Keratinocyte (primary cell): ENCODE measurements at regions not wholly inside any gene's neighbourhood (a gene's known extent, or its start where the extent isn't known, plus 50 kb on each side); places are given as distances from the start of the nearest gene placed in this dataset.

Experiments
- DNase-seq: peaks from one replicate; pipeline ENCODE4 v3.0.0-alpha.2; 2011; ENCODE audit warnings: low read depth, missing footprints, low spot score
- FAIRE-seq: peaks from 2 replicates; lab custom pipeline; 2011; peaks lifted over from hg19 to GRCh38; lab: Jason Lieb, UNC
- H2AFZ ChIP-seq: 2 replicates; pipeline ENCODE4 v1.6.0; 2012; ENCODE audit warnings: low read length, control low read depth, inconsistent platforms; ENCODE audit not compliant: control insufficient read depth
- H3K27ac ChIP-seq: 2 replicates; pipeline ENCODE4 v1.5.1; 2011; ENCODE audit warnings: low read length; ENCODE audit not compliant: control insufficient read depth, insufficient read depth
- H3K27me3 ChIP-seq: 3 replicates; pipeline ENCODE4 v1.6.0; 2011; ENCODE audit warnings: low read length; ENCODE audit not compliant: control insufficient read depth, insufficient read depth; ENCODE audit errors: extremely low read depth
- H3K36me3 ChIP-seq, 2 experiments: 2 replicates in 1 of 2; 3 replicates in 1 of 2; pipeline ENCODE4 v1.5.1; 2011; ENCODE audit warnings: low read length in 2 of 2, mild to moderate bottlenecking in 1 of 2; ENCODE audit not compliant: control insufficient read depth in 2 of 2, insufficient read depth in 2 of 2; ENCODE audit errors: extremely low read depth in 1 of 2
- H3K4me1 ChIP-seq: 3 replicates; pipeline ENCODE4 v1.5.1; 2011; ENCODE audit warnings: low read length; ENCODE audit not compliant: control insufficient read depth, insufficient read depth; ENCODE audit errors: extremely low read depth
- H3K4me2 ChIP-seq: 3 replicates; pipeline ENCODE4 v1.6.0; 2011; ENCODE audit warnings: low read depth, low read length; ENCODE audit not compliant: control insufficient read depth, insufficient read depth; ENCODE audit errors: extremely low read depth
- H3K4me3 ChIP-seq, 3 experiments: fragments of 200-600 bp in 1 of 3; sonication (generic) in 1 of 3; 2 replicates in 2 of 3; 3 replicates in 1 of 3; pipeline ENCODE4 v1.5.1; 2011 to 2016; ENCODE audit warnings: low read length in 3 of 3, mild to moderate bottlenecking in 3 of 3, control low read depth in 2 of 3, inconsistent platforms in 1 of 3, low read depth in 1 of 3, mixed read lengths in 1 of 3, mixed run types in 1 of 3, moderate library complexity in 1 of 3; ENCODE audit not compliant: control insufficient read depth in 2 of 3, insufficient read depth in 2 of 3; ENCODE audit errors: extremely low read depth in 1 of 3
- H3K79me2 ChIP-seq: 2 replicates; pipeline ENCODE4 v1.6.0; 2012; ENCODE audit warnings: low read length; ENCODE audit not compliant: control insufficient read depth, insufficient read depth
- H3K9ac ChIP-seq: 3 replicates; pipeline ENCODE4 v1.6.0; 2011; ENCODE audit warnings: low read length; ENCODE audit not compliant: control insufficient read depth, insufficient read depth; ENCODE audit errors: extremely low read depth
- H3K9me1 ChIP-seq: 3 replicates; pipeline ENCODE4 v1.6.0; 2011; ENCODE audit warnings: low read length; ENCODE audit not compliant: control insufficient read depth, insufficient read depth; ENCODE audit errors: extremely low read depth
- H3K9me3 ChIP-seq: 2 replicates; pipeline ENCODE4 v1.5.1; 2012; ENCODE audit warnings: low read depth, low read length; ENCODE audit not compliant: control insufficient read depth
- H4K20me1 ChIP-seq: 3 replicates; pipeline ENCODE4 v1.6.0; 2011; ENCODE audit warnings: low read length; ENCODE audit not compliant: control insufficient read depth, insufficient read depth; ENCODE audit errors: extremely low read depth
- EZH2 ChIP-seq: IDR thresholded peaks from one replicate; pipeline ENCODE4 v1.6.1; 2012; ENCODE audit warnings: inconsistent platforms, mild to moderate bottlenecking, low read length, moderate library complexity
- dilution Hi-C: fragments of 300-500 bp; cut with MboI; formaldehyde crosslinking; loops from one replicate; pipeline ENCODE4 v1.7.0; 2020; ENCODE audit warnings: low sequenced_read_pairs; ENCODE audit not compliant: extremely low pct_ligation_motif_present
- TF ChIP-seq, protein P1 (sequence below), 3 experiments: IDR thresholded peaks in 1 of 3; conservative IDR thresholded peaks in 1 of 3; optimal IDR thresholded peaks in 1 of 3; 2 replicates in 2 of 3; 3 replicates in 1 of 3; pipeline versions ENCODE3 to v1.5.1; 2011; ENCODE audit warnings: low read length in 3 of 3, mild to moderate bottlenecking in 3 of 3, moderate library complexity in 2 of 3, control low read depth in 1 of 3, inconsistent platforms in 1 of 3; ENCODE audit not compliant: insufficient read depth in 2 of 3; ENCODE audit errors: extremely low read depth in 1 of 3

DNA sequence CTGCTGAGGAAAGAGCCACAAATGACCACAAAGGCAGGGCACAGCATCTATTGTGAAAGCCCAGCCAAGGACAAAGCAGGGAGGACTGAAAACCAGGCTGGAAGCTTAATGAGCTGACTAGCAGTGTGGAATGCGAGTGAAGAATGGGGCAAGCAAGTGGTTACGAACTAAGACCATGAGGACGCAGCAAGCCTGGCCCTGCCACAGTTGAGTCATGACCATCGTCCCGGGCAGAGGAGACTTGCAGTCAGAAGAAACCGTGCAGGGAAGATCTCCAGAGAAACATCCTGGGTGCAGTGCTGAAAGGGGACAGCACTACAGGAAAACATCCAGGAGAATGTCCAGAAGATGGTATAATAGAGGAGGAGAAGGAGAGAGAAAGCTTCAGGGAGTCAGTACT, 120.5 kb upstream of the GYPC start:
- Histone ChIP-seq H3K9me1 (no peaks in the 10 kb centered on the region), H3K4me1 (no peaks in the 10 kb centered on the region), H3K4me3 (no peak overlapping the region), H3K27me3 (no peaks in the 10 kb centered on the region), H3K79me2 (no peaks in the 10 kb centered on the region), H3K9me3 (no peaks in the 10 kb centered on the region), H4K20me1 (no peaks in the 10 kb centered on the region), H3K9ac (no peak overlapping the region), H3K4me2 (no peak overlapping the region), H2AFZ (no peak overlapping the region), H3K27ac (no peak overlapping the region), H3K36me3 (no peaks in the 10 kb centered on the region)
- no peak for DNase-seq
- FAIRE-seq = no peak
- TF ChIP-seq EZH2 = no peak
- TF ChIP-seq, protein P1, sequence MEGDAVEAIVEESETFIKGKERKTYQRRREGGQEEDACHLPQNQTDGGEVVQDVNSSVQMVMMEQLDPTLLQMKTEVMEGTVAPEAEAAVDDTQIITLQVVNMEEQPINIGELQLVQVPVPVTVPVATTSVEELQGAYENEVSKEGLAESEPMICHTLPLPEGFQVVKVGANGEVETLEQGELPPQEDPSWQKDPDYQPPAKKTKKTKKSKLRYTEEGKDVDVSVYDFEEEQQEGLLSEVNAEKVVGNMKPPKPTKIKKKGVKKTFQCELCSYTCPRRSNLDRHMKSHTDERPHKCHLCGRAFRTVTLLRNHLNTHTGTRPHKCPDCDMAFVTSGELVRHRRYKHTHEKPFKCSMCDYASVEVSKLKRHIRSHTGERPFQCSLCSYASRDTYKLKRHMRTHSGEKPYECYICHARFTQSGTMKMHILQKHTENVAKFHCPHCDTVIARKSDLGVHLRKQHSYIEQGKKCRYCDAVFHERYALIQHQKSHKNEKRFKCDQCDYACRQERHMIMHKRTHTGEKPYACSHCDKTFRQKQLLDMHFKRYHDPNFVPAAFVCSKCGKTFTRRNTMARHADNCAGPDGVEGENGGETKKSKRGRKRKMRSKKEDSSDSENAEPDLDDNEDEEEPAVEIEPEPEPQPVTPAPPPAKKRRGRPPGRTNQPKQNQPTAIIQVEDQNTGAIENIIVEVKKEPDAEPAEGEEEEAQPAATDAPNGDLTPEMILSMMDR (optimal IDR thresholded peaks at IDR 0.05 in 1 of 3, IDR thresholded peaks at IDR 0.05 in 1 of 3, conservative IDR thresholded peaks at IDR 0.05 in 1 of 3; ENCODE audit: extremely low read depth in 1 of 3, insufficient read depth in 2 of 3, low read length in 3 of 3) = no peak
- dilution Hi-C loops = no loop called here

DNA sequence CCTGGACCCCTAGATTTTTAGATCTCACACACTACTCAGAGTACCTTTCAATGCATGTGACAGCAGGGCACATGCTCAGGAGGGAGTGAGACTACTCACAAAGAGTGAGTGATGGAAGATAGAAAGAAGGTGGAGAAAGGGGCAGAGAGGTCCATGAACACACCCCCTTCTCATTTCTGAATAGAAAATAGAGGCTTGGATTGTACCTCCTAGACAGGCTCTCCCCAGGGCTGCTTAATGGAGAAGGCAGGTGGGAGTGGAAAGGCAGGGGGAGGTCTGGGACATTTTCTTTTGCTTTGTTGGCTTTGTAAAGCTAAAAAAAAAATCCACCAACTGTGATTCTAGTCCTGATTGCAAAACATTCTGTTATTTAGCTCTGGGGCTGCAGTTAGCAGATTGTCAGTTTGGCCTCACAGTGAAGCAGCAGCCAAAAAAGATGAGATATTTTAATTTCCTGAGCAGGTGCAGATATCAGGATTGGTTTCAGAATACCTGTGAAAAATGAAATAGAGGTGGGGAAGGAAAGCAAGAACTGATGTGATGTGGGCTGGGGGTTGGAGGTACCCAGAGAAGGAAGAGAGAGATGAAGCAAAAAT, 119.3 kb upstream of the GYPC start:
- no peak for FAIRE-seq
- Histone ChIP-seq H3K9ac (no peak overlapping the region), H2AFZ (no peak overlapping the region), H3K4me2 (no peak overlapping the region), H4K20me1 (no peaks in the 10 kb centered on the region), H3K4me1 (no peaks in the 10 kb centered on the region), H3K27ac (no peak overlapping the region), H3K79me2 (no peaks in the 10 kb centered on the region), H3K27me3 (no peaks in the 10 kb centered on the region), H3K9me3 (no peaks in the 10 kb centered on the region), H3K9me1 (no peaks in the 10 kb centered on the region), H3K36me3 (no peaks in the 10 kb centered on the region), H3K4me3 (no peak overlapping the region)
- no peak for DNase-seq
- no peak for TF ChIP-seq EZH2
- TF ChIP-seq, protein P1 (optimal IDR thresholded peaks at IDR 0.05 in 1 of 3, IDR thresholded peaks at IDR 0.05 in 1 of 3, conservative IDR thresholded peaks at IDR 0.05 in 1 of 3; ENCODE audit: extremely low read depth in 1 of 3, insufficient read depth in 2 of 3, low read length in 3 of 3) = no peak
- dilution Hi-C loops = no loop called here
